Keratinocyte (primary cell): ENCODE measurements at regions not wholly inside any gene's neighbourhood (a gene's known extent, or its start where the extent isn't known, plus 50 kb on each side); places are given as distances from the start of the nearest gene placed in this dataset.

Experiments used
- CTCF ChIP-seq, 3 experiments: IDR thresholded peaks in 1 of 3; conservative IDR thresholded peaks in 1 of 3; optimal IDR thresholded peaks in 1 of 3; 2 replicates in 2 of 3; 3 replicates in 1 of 3; pipeline versions ENCODE3 to v1.5.1; 2011; ENCODE audit warnings: low read length in 3 of 3, mild to moderate bottlenecking in 3 of 3, moderate library complexity in 2 of 3, control low read depth in 1 of 3, inconsistent platforms in 1 of 3; ENCODE audit not compliant: insufficient read depth in 2 of 3; ENCODE audit errors: extremely low read depth in 1 of 3
- EZH2 ChIP-seq: IDR thresholded peaks from one replicate; pipeline ENCODE4 v1.6.1; 2012; ENCODE audit warnings: inconsistent platforms, mild to moderate bottlenecking, low read length, moderate library complexity

- TF ChIP-seq CTCF (optimal IDR thresholded peaks at IDR 0.05 in 1 of 3, IDR thresholded peaks at IDR 0.05 in 1 of 3, conservative IDR thresholded peaks at IDR 0.05 in 1 of 3; ENCODE audit: extremely low read depth in 1 of 3, insufficient read depth in 2 of 3, low read length in 3 of 3) (no peak), EZH2 (no peak)
These were observed 609.0 kb upstream of the CELF4 start for GRCh38 chr18:38174594-38174993.
